ENCODE measurements at regions not wholly inside any gene's neighbourhood (a gene's known extent, or its start where the extent isn't known, plus 50 kb on each side); places are given as distances from the start of the nearest gene placed in this dataset.
A peak's percentile ranks its signal among the peaks of the same experiment; 100 is the strongest.

GRCh38 chr9:23492126-23493002, 333.7 kb downstream of the ELAVL2 start:
- Histone ChIP-seq H2AFZ (ENCODE audit: control insufficient read depth, low read length) (no peak overlapping the region), H3K27me3 (ENCODE audit: control insufficient read depth, extremely low read depth, insufficient read depth, low read length) (no peaks in the 10 kb centered on the region), H3K9me3 (ENCODE audit: control insufficient read depth, low read depth, low read length) (no peaks in the 10 kb centered on the region), H3K4me1 (ENCODE audit: control insufficient read depth, extremely low read depth, insufficient read depth, low read length) (peaks cover 2% of the 10 kb centered on the region), H3K79me2 (ENCODE audit: control insufficient read depth, insufficient read depth, low read length) (no peaks in the 10 kb centered on the region), H3K4me2 (ENCODE audit: control insufficient read depth, extremely low read depth, insufficient read depth, low read depth, low read length) (peak overlapping the region; percentile 42), H3K9ac (ENCODE audit: control insufficient read depth, extremely low read depth, insufficient read depth, low read length) (no peak overlapping the region), H3K36me3 (ENCODE audit: control insufficient read depth in 2 of 2, extremely low read depth in 1 of 2, insufficient read depth in 2 of 2, low read length in 2 of 2) (no peaks in the 10 kb centered on the region), H3K27ac (ENCODE audit: control insufficient read depth, insufficient read depth, low read length) (no peak overlapping the region), H3K4me3 (ENCODE audit: control insufficient read depth in 2 of 3, extremely low read depth in 1 of 3, insufficient read depth in 2 of 3, low read depth in 1 of 3, low read length in 3 of 3) (no peak overlapping the region), H3K9me1 (ENCODE audit: control insufficient read depth, extremely low read depth, insufficient read depth, low read length) (no peaks in the 10 kb centered on the region), H4K20me1 (ENCODE audit: control insufficient read depth, extremely low read depth, insufficient read depth, low read length) (no peaks in the 10 kb centered on the region)
- DNase-seq (ENCODE audit: low read depth, low spot score): no peak
- TF ChIP-seq EZH2 (IDR thresholded peaks at IDR 0.05; ENCODE audit: low read length): no peak
- peak; percentile 53 to 75 (median 73) for TF ChIP-seq CTCF (optimal IDR thresholded peaks at IDR 0.05 in 1 of 3, IDR thresholded peaks at IDR 0.05 in 1 of 3, conservative IDR thresholded peaks at IDR 0.05 in 1 of 3; ENCODE audit: extremely low read depth in 1 of 3, insufficient read depth in 2 of 3, low read length in 3 of 3)
- dilution Hi-C loops (cut with MboI; ENCODE audit: extremely low pct_ligation_motif_present, low sequenced_read_pairs): no loop called here
- FAIRE-seq: peak; percentile 69

- H3K27me3 ChIP-seq (ENCODE audit: control insufficient read depth, extremely low read depth, insufficient read depth, low read length): no peaks in the 10 kb centered on the region
- H3K4me3 ChIP-seq (ENCODE audit: control insufficient read depth in 2 of 3, extremely low read depth in 1 of 3, insufficient read depth in 2 of 3, low read depth in 1 of 3, low read length in 3 of 3): no peak overlapping the region
- H3K79me2 ChIP-seq (ENCODE audit: control insufficient read depth, insufficient read depth, low read length): no peaks in the 10 kb centered on the region
- DNase-seq (ENCODE audit: low read depth, low spot score) (no peak), FAIRE-seq (no peak)
- no peak overlapping the region for H2AFZ ChIP-seq (ENCODE audit: control insufficient read depth, low read length)
- H3K9me3 ChIP-seq (ENCODE audit: control insufficient read depth, low read depth, low read length): no peaks in the 10 kb centered on the region
- no peaks in the 10 kb centered on the region for H4K20me1 ChIP-seq (ENCODE audit: control insufficient read depth, extremely low read depth, insufficient read depth, low read length)
- no peak overlapping the region for H3K27ac ChIP-seq (ENCODE audit: control insufficient read depth, insufficient read depth, low read length)
- no peaks in the 10 kb centered on the region for H3K36me3 ChIP-seq (ENCODE audit: control insufficient read depth in 2 of 2, extremely low read depth in 1 of 2, insufficient read depth in 2 of 2, low read length in 2 of 2)
- H3K9ac ChIP-seq (ENCODE audit: control insufficient read depth, extremely low read depth, insufficient read depth, low read length): no peak overlapping the region
- peaks cover 2% of the 10 kb centered on the region for H3K4me1 ChIP-seq (ENCODE audit: control insufficient read depth, extremely low read depth, insufficient read depth, low read length)
- TF ChIP-seq CTCF (optimal IDR thresholded peaks at IDR 0.05 in 1 of 3, IDR thresholded peaks at IDR 0.05 in 1 of 3, conservative IDR thresholded peaks at IDR 0.05 in 1 of 3; ENCODE audit: extremely low read depth in 1 of 3, insufficient read depth in 2 of 3, low read length in 3 of 3) (no peak), EZH2 (IDR thresholded peaks at IDR 0.05; ENCODE audit: low read length) (no peak)
- dilution Hi-C loops (cut with MboI; ENCODE audit: extremely low pct_ligation_motif_present, low sequenced_read_pairs): no loop called here
- no peaks in the 10 kb centered on the region for H3K9me1 ChIP-seq (ENCODE audit: control insufficient read depth, extremely low read depth, insufficient read depth, low read length)
- no peak overlapping the region for H3K4me2 ChIP-seq (ENCODE audit: control insufficient read depth, extremely low read depth, insufficient read depth, low read depth, low read length)
Measured at GRCh38 chr9:23493219-23493618, 332.8 kb downstream of the ELAVL2 start.
